ENCODE measurements at regions not wholly inside any gene's neighbourhood (a gene's known extent, or its start where the extent isn't known, plus 50 kb on each side); places are given as distances from the start of the nearest gene placed in this dataset.

GRCh38 chr6:67643281-67643680 lies 991.8 kb upstream of the ADGRB3 start:
- DNase-seq (ENCODE audit: low read depth in 1 of 2, low spot score in 2 of 2) (no peak), FAIRE-seq (no peak)
- H2BK5ac ChIP-seq (ENCODE audit: low read depth, low read length) = no peak overlapping the region
- no peak overlapping the region for H3K9ac ChIP-seq (replicated peaks in 1 of 4; ENCODE audit: extremely low read depth in 1 of 4, low read depth in 3 of 4, low read length in 3 of 4)
- ChIA-PET CTCF (ENCODE audit: partially characterized antibody) (interaction anchor here (0.5 kb wide), 1 partner anchor 577 kb away, joined by 3 read pairs; no protein-coding TSS in a partner anchor), POLR2A (ENCODE audit: partially characterized antibody) (no interaction called here)
- H3K27ac ChIP-seq (ENCODE audit: low read depth, low read length) = no peak overlapping the region
- no peaks in the 10 kb centered on the region for H3K27me3 ChIP-seq (replicated peaks in 1 of 4; ENCODE audit: control insufficient read depth in 3 of 4, extremely low read depth in 1 of 4, insufficient read depth in 3 of 4, low read length in 3 of 4)
- no peak overlapping the region for H3K14ac ChIP-seq (ENCODE audit: insufficient read length)
- no peaks in the 10 kb centered on the region for H3K23me2 ChIP-seq (ENCODE audit: low read depth, low read length)
- no peaks in the 10 kb centered on the region for H3K36me3 ChIP-seq (ENCODE audit: control insufficient read depth in 2 of 4, insufficient read depth in 4 of 4, low read length in 3 of 4)
- H3K18ac ChIP-seq (ENCODE audit: extremely low read depth, low read length) = no peak overlapping the region
- H3K79me2 ChIP-seq (ENCODE audit: control insufficient read depth in 1 of 2, insufficient read depth in 2 of 2, low read length in 2 of 2) = no peaks in the 10 kb centered on the region
- H2BK15ac ChIP-seq (ENCODE audit: low read length) = no peak overlapping the region
- H3K79me1 ChIP-seq (ENCODE audit: low read depth, low read length) = no peaks in the 10 kb centered on the region
- H3K4me3 ChIP-seq (ENCODE audit: extremely low read depth in 1 of 4, insufficient read depth in 2 of 4, low read depth in 3 of 4, low read length in 4 of 4) = no peak overlapping the region
- H2BK12ac ChIP-seq (ENCODE audit: low read depth, low read length) = no peak overlapping the region
- H2AK5ac ChIP-seq (ENCODE audit: low read depth, low read length) = no peak overlapping the region
- H2BK20ac ChIP-seq (ENCODE audit: low read length) = no peak overlapping the region
- no peak overlapping the region for H2AFZ ChIP-seq (ENCODE audit: low read length)
- no peak overlapping the region for H3K4me2 ChIP-seq (ENCODE audit: insufficient read depth in 1 of 2, low read depth in 2 of 2, low read length in 2 of 2)
- no peaks in the 10 kb centered on the region for H3K4me1 ChIP-seq (replicated peaks in 1 of 4; ENCODE audit: control insufficient read depth in 3 of 4, insufficient read depth in 4 of 4, low read length in 3 of 4)
- H4K20me1 ChIP-seq (replicated peaks in 1 of 2; ENCODE audit: control insufficient read depth in 1 of 2, insufficient read depth in 2 of 2, low read length in 2 of 2) = no peaks in the 10 kb centered on the region
- H3K4ac ChIP-seq (replicated peaks; ENCODE audit: insufficient read length, low read depth, low read length) = no peak overlapping the region
- no peak overlapping the region for H4K91ac ChIP-seq (replicated peaks; ENCODE audit: insufficient read length, low read length)
- H4K8ac ChIP-seq (ENCODE audit: extremely low read depth, insufficient read depth, low read length) = no peak overlapping the region
- 93% methylated on average over 1 of the region's 1 CpG; no CpG with 5 or more reads in 1 of the 2 experiments for WGBS, 2 experiments (ENCODE audit: extremely low coverage in 1 of 2, insufficient coverage in 1 of 2, insufficient read length in 1 of 2, insufficient replicate concordance in 2 of 2, low coverage in 1 of 2, low lambda C conversion rate in 2 of 2, missing lambda C conversion rate in 1 of 2)
- no peak overlapping the region for H3K23ac ChIP-seq (ENCODE audit: insufficient read length)
- no peak overlapping the region for H3K56ac ChIP-seq (replicated peaks; ENCODE audit: insufficient read length, low read depth, low read length)
- no peak overlapping the region for H2BK120ac ChIP-seq (replicated peaks; ENCODE audit: low read depth, low read length)
- no peak overlapping the region for H4K5ac ChIP-seq (ENCODE audit: insufficient read length, low read depth, low read length)
- no peaks in the 10 kb centered on the region for H3K9me3 ChIP-seq (ENCODE audit: insufficient read depth in 2 of 2, low read depth in 1 of 2, low read length in 1 of 2)
- no peak for TF ChIP-seq POU5F1 (IDR thresholded peaks at IDR 0.05; ENCODE audit: low read depth, low read length)
- TF ChIP-seq TEAD4 (IDR thresholded peaks at IDR 0.05; ENCODE audit: low read depth, low read length) = no peak
- TF ChIP-seq CEBPB (IDR thresholded peaks at IDR 0.05; ENCODE audit: low read depth, low read length) = no peak

Data from H1 (cell line).